OCI-LY1 (cell line): ENCODE measurements at regions not wholly inside any gene's neighbourhood (a gene's known extent, or its start where the extent isn't known, plus 50 kb on each side); places are given as distances from the start of the nearest gene placed in this dataset.

Experiments
- EZH2 ChIP-seq: fragments of 200-600 bp; sonication (generic), shearing (Covaris generic); IDR thresholded peaks from 2 replicates; pipeline ENCODE4 v1.8.0; 2017; ENCODE audit warnings: borderline replicate concordance, mixed run types, mild to moderate bottlenecking, antibody characterized with exemption, low read length, moderate library complexity, mixed read lengths
- TF ChIP-seq, protein P1 (sequence below): fragments of 200-600 bp; sonication (generic), shearing (Covaris generic); IDR thresholded peaks from 2 replicates; pipeline ENCODE4 v1.5.1; 2017; ENCODE audit warnings: mild to moderate bottlenecking, antibody characterized with exemption, low read length, moderate library complexity, mixed read lengths

DNA sequence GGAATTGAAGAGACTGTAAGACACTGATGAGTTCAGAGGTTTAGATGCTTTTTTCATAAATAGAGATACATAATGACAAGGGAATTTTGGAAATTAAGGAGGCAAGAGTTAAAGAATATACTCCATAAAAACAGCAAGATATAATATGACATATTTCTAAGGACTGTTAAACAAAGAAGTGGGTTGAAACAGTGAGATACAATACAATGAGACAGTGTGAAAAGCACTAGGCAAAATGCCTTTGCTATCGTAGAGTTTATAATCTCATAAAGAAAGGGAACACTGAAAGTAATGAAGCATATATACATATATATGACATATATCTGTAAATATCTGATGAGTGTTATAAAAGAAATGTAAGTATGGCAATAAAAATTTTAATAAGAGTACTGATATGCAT, 1496.2 kb downstream of the TECRL start:
- TF ChIP-seq, protein P1, sequence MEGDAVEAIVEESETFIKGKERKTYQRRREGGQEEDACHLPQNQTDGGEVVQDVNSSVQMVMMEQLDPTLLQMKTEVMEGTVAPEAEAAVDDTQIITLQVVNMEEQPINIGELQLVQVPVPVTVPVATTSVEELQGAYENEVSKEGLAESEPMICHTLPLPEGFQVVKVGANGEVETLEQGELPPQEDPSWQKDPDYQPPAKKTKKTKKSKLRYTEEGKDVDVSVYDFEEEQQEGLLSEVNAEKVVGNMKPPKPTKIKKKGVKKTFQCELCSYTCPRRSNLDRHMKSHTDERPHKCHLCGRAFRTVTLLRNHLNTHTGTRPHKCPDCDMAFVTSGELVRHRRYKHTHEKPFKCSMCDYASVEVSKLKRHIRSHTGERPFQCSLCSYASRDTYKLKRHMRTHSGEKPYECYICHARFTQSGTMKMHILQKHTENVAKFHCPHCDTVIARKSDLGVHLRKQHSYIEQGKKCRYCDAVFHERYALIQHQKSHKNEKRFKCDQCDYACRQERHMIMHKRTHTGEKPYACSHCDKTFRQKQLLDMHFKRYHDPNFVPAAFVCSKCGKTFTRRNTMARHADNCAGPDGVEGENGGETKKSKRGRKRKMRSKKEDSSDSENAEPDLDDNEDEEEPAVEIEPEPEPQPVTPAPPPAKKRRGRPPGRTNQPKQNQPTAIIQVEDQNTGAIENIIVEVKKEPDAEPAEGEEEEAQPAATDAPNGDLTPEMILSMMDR: no peak
- TF ChIP-seq EZH2: no peak
